GM12878 (cell line): ENCODE measurements at regions not wholly inside any gene's neighbourhood (a gene's known extent, or its start where the extent isn't known, plus 50 kb on each side); places are given as distances from the start of the nearest gene placed in this dataset.
"Not testable (repeated sequence)": the region's sequence is repeated elsewhere in the genome, so short reads cannot be mapped to it uniquely, and the experiment has no call there.

Experiments used
- ATAC-seq: fragments of 200-7000 bp; cut with Tn5 transposase; 3 replicates; pipeline ENCODE4 v1.9.1; 2020; ENCODE audit warnings: mild to moderate bottlenecking, moderate library complexity
- BruUV-seq: library from RNA; stranded (reverse); fragments of 400-500 nt; replicated peaks from 2 replicates; lab custom pipeline; 2021; lab: Mats Ljungman, UMichigan
- CTCF ChIA-PET: fragments of 300-600 bp; sonication (Branson Sonifier 250); formaldehyde crosslinking; extraction: SDS; loops from one replicate; lab custom pipeline; 2021; ENCODE audit warnings: inconsistent platforms; lab: Yijun Ruan, JAX
- POLR2A ChIA-PET: fragments of 350-600 bp; formaldehyde crosslinking; extraction: SDS; loops from one replicate; lab custom pipeline; 2021; ENCODE audit warnings: inconsistent platforms; lab: Charles Lee
- RAD21 ChIA-PET: fragments of 300-600 bp; sonication (Branson Sonifier 250); formaldehyde crosslinking; loops from one replicate; lab custom pipeline; 2023; ENCODE audit warnings: antibody characterized with exemption; ENCODE audit not compliant: unreplicated experiment; lab: Charles Lee
- SMC1A ChIA-PET: fragments of 300-600 bp; sonication (Branson Sonifier 250); formaldehyde crosslinking; loops from one replicate; lab custom pipeline; 2023; ENCODE audit not compliant: unreplicated experiment, uncharacterized antibody; lab: Charles Lee
- DNase-seq: peaks from one replicate; pipeline ENCODE4 v3.0.0-alpha.2; 2011; ENCODE audit warnings: low read depth, low spot score
- FAIRE-seq: peaks from 3 replicates; lab custom pipeline; 2011; peaks lifted over from hg19 to GRCh38; lab: Jason Lieb, UNC
- H2AFZ ChIP-seq: 2 replicates; pipeline ENCODE4 v1.6.0; 2011; ENCODE audit warnings: low read depth, low read length, control low read depth; ENCODE audit not compliant: control insufficient read depth
- H3K27ac ChIP-seq: 2 replicates; pipeline ENCODE4 v1.5.1; 2011; ENCODE audit warnings: control low read depth; ENCODE audit not compliant: control insufficient read depth, insufficient read depth
- H3K27me3 ChIP-seq, 2 experiments: replicated peaks in 1 of 2; 2 replicates each; pipeline versions ENCODE4 v1.6.0 to v1.6.1; 2011; ENCODE audit warnings: low read length in 1 of 2; ENCODE audit not compliant: control insufficient read depth in 2 of 2, insufficient read depth in 2 of 2
- H3K36me3 ChIP-seq, 2 experiments: 2 replicates each; pipeline ENCODE4 v1.5.1; 2011; ENCODE audit warnings: low read length in 1 of 2; ENCODE audit not compliant: control insufficient read depth in 2 of 2, insufficient read depth in 2 of 2
- H3K4me1 ChIP-seq: 2 replicates; pipeline ENCODE4 v1.6.1; 2011; ENCODE audit warnings: mild to moderate bottlenecking, low read length, moderate library complexity, mixed read lengths; ENCODE audit not compliant: control insufficient read depth, insufficient read depth
- H3K4me2 ChIP-seq: 2 replicates; pipeline ENCODE4 v1.6.0; 2011; ENCODE audit warnings: control low read depth; ENCODE audit not compliant: control insufficient read depth, insufficient read depth
- H3K4me3 ChIP-seq: fragments of 200-600 bp; sonication (generic); 2 replicates; pipeline ENCODE4 v1.5.1; 2016
- H3K79me2 ChIP-seq: 2 replicates; pipeline ENCODE4 v1.6.0; 2011; ENCODE audit warnings: low read length; ENCODE audit not compliant: control insufficient read depth, insufficient read depth
- H3K9ac ChIP-seq: 2 replicates; pipeline ENCODE4 v1.8.0; 2011; ENCODE audit warnings: low read length, control low read depth, mixed read lengths; ENCODE audit not compliant: control insufficient read depth, insufficient read depth
- H3K9me3 ChIP-seq: replicated peaks from 3 replicates; pipeline ENCODE4 v1.5.1; 2011; ENCODE audit warnings: mild to moderate bottlenecking, low read length; ENCODE audit not compliant: control insufficient read depth, insufficient read depth
- H4K20me1 ChIP-seq: 2 replicates; pipeline ENCODE4 v1.6.0; 2011; ENCODE audit not compliant: control insufficient read depth, insufficient read depth
- DPF2 ChIP-seq: fragments of 450-650 bp; IDR thresholded peaks from 2 replicates; pipeline ENCODE4 v1.6.1; 2017; ENCODE audit warnings: mild to moderate bottlenecking
- E4F1 ChIP-seq: fragments of 450-650 bp; IDR thresholded peaks from 2 replicates; pipeline ENCODE4 v1.6.1; 2018; ENCODE audit warnings: borderline replicate concordance, mild to moderate bottlenecking; ENCODE audit not compliant: partially characterized antibody
- NR2C1 ChIP-seq: fragments of 450-650 bp; IDR thresholded peaks from 2 replicates; pipeline ENCODE4 v1.6.1; 2017; ENCODE audit warnings: antibody characterized with exemption, mild to moderate bottlenecking, moderate library complexity
- SMAD1 ChIP-seq: fragments of 450-650 bp; IDR thresholded peaks from 2 replicates; pipeline ENCODE4 v1.6.1; 2018; ENCODE audit warnings: mild to moderate bottlenecking, low read depth; ENCODE audit not compliant: partially characterized antibody
- WGBS: methylation state at CpG from one replicate; pipeline ENCODE4 v1.1.6; 2016; ENCODE audit warnings: low lambda C conversion rate; ENCODE audit not compliant: insufficient replicate concordance, insufficient coverage; ENCODE audit errors: missing lambda C conversion rate; 5-methylcytosine and 5-hydroxymethylcytosine counted together
- in situ Hi-C: fragments of 300-500 bp; cut with MboI; formaldehyde crosslinking; loops from 9 replicates; pipeline ENCODE4 v1.14.3; 2018; ENCODE audit warnings: mixed read lengths
- intact Hi-C: fragments of 100-400 bp; cut with micrococcal nuclease; formaldehyde crosslinking; loops from one replicate; pipeline ENCODE4 v1.14.2; 2022; ENCODE audit not compliant: unreplicated experiment

GRCh38 chr11:112670806-112671570 is 290.2 kb upstream of the NCAM1 start:
- ChIA-PET POLR2A (no interaction called here), SMC1A (no interaction called here)
- FAIRE-seq = no peak
- H4K20me1 ChIP-seq = no peaks in the 10 kb centered on the region
- BruUV-seq = no TSS peak
- WGBS = 33% methylated on average over 7 of the region's 7 CpGs
- H2AFZ ChIP-seq = no peak overlapping the region
- no peaks in the 10 kb centered on the region for H3K79me2 ChIP-seq
- in situ Hi-C loops = no loop called here
- TF ChIP-seq E4F1 = no peak
- TF ChIP-seq SMAD1 = no peak
- no peak for TF ChIP-seq DPF2
- no peak for TF ChIP-seq NR2C1
- TF ChIP-seq, all 136 proteins: peak for 0
- no peaks in the 10 kb centered on the region for H3K27me3 ChIP-seq
- no peak overlapping the region for H3K4me2 ChIP-seq
- H3K9ac ChIP-seq = no peak overlapping the region
- H3K9me3 ChIP-seq = no peaks in the 10 kb centered on the region; the same call in 2 of the 3 replicates
- no peak overlapping the region for H3K4me3 ChIP-seq
- ChIA-PET RAD21 (no interaction called here), CTCF (no interaction called here)
- ATAC-seq = no peak
- no peaks in the 10 kb centered on the region for H3K36me3 ChIP-seq
- no peak overlapping the region for H3K27ac ChIP-seq
- DNase-seq = no peak
- H3K4me1 ChIP-seq = no peaks in the 10 kb centered on the region
- intact Hi-C loops = no loop called here

GRCh38 chr11:112673401-112673800 is 287.8 kb upstream of the NCAM1 start:
- SMC1A ChIA-PET, H3K36me3 ChIP-seq, H3K79me2 ChIP-seq, H4K20me1 ChIP-seq, H3K4me1 ChIP-seq, POLR2A ChIA-PET, H3K4me2 ChIP-seq, in situ Hi-C loops, ATAC-seq, DNase-seq, H3K27ac ChIP-seq, RAD21 ChIA-PET, H2AFZ ChIP-seq, H3K9ac ChIP-seq, H3K27me3 ChIP-seq, CTCF ChIA-PET, H3K9me3 ChIP-seq, intact Hi-C loops, H3K4me3 ChIP-seq, BruUV-seq: not testable (repeated sequence)
- WGBS = 43% methylated on average over 2 of the region's 2 CpGs
- peak; percentile 35 for FAIRE-seq
